Endothelial cell of umbilical vein (primary cell): ENCODE measurements at regions not wholly inside any gene's neighbourhood (a gene's known extent, or its start where the extent isn't known, plus 50 kb on each side); places are given as distances from the start of the nearest gene placed in this dataset.

Experiments
- BruUV-seq: library from RNA; stranded (reverse); fragments of 400-500 nt; replicated peaks from 2 replicates; lab custom pipeline; 2021; lab: Mats Ljungman, UMichigan
- CTCF ChIA-PET: fragments of 300-600, 350-600 bp; sonication (Branson Sonifier 250); formaldehyde crosslinking; loops from one replicate; lab custom pipeline; 2021; ENCODE audit warnings: antibody characterized with exemption, inconsistent platforms; lab: Charles Lee
- POLR2A ChIA-PET: fragments of 300-600, 350-600 bp; sonication (Branson Sonifier 250); formaldehyde crosslinking; loops from one replicate; lab custom pipeline; 2021; ENCODE audit warnings: antibody characterized with exemption, inconsistent platforms; lab: Charles Lee
- DNase-seq: peaks from one replicate; pipeline ENCODE4 v3.0.0-alpha.2; 2011; ENCODE audit warnings: low read depth, low spot score
- FAIRE-seq: peaks from 2 replicates; lab custom pipeline; 2011; peaks lifted over from hg19 to GRCh38; lab: Jason Lieb, UNC
- H2AFZ ChIP-seq: 2 replicates; pipeline ENCODE4 v1.6.0; 2012; ENCODE audit warnings: low read depth, low read length, control low read depth, inconsistent platforms
- H3K27ac ChIP-seq: 2 replicates; pipeline ENCODE4 v1.5.1; 2011; ENCODE audit warnings: low read depth, mild to moderate bottlenecking, control low read depth, low read length, moderate library complexity; ENCODE audit not compliant: insufficient read depth
- H3K27me3 ChIP-seq, 2 experiments: 2 replicates each; pipeline versions ENCODE4 v1.6.0 to v1.6.1; 2011; ENCODE audit warnings: low read length in 2 of 2, mixed read lengths in 1 of 2; ENCODE audit not compliant: control insufficient read depth in 2 of 2, insufficient read depth in 2 of 2
- H3K36me3 ChIP-seq, 2 experiments: 2 replicates in 1 of 2; 3 replicates in 1 of 2; pipeline ENCODE4 v1.5.1; 2011; ENCODE audit warnings: low read length in 2 of 2, mild to moderate bottlenecking in 1 of 2, moderate library complexity in 1 of 2; ENCODE audit not compliant: control insufficient read depth in 2 of 2, insufficient read depth in 2 of 2; ENCODE audit errors: extremely low read depth in 1 of 2
- H3K4me1 ChIP-seq: 3 replicates; pipeline ENCODE4 v1.5.1; 2011; ENCODE audit warnings: mild to moderate bottlenecking, low read length; ENCODE audit not compliant: control insufficient read depth, insufficient read depth; ENCODE audit errors: extremely low read depth
- H3K4me2 ChIP-seq: 2 replicates; pipeline ENCODE4 v1.6.1; 2011; ENCODE audit warnings: low read length, control low read depth, mixed read lengths; ENCODE audit not compliant: insufficient read depth
- H3K4me3 ChIP-seq, 3 experiments: fragments of 200-600 bp in 1 of 3; sonication (generic), shearing (Covaris generic) in 1 of 3; replicated peaks in 1 of 3; 2 replicates each; pipeline ENCODE4 v1.5.1; 2011 to 2016; ENCODE audit warnings: control low read depth in 3 of 3, low read length in 3 of 3, mild to moderate bottlenecking in 2 of 3, inconsistent platforms in 1 of 3, low read depth in 1 of 3, moderate library complexity in 1 of 3; ENCODE audit not compliant: insufficient read depth in 1 of 3
- H3K79me2 ChIP-seq: 2 replicates; pipeline ENCODE4 v1.6.0; 2012; ENCODE audit warnings: low read length, inconsistent platforms; ENCODE audit not compliant: control insufficient read depth, insufficient read depth
- H3K9ac ChIP-seq: replicated peaks from 2 replicates; pipeline ENCODE3; 2011; ENCODE audit warnings: low read length, control low read depth; ENCODE audit not compliant: insufficient read depth; ENCODE audit errors: extremely low read depth
- H3K9me1 ChIP-seq: replicated peaks from 3 replicates; pipeline ENCODE4 v1.6.0; 2011; ENCODE audit warnings: mild to moderate bottlenecking, low read length; ENCODE audit not compliant: control insufficient read depth, insufficient read depth; ENCODE audit errors: extremely low read depth
- H3K9me3 ChIP-seq: replicated peaks from 2 replicates; pipeline ENCODE4 v1.5.1; 2012; ENCODE audit warnings: low read length, inconsistent platforms; ENCODE audit not compliant: control insufficient read depth, insufficient read depth
- H4K20me1 ChIP-seq: replicated peaks from 2 replicates; pipeline ENCODE3; 2011; ENCODE audit warnings: mild to moderate bottlenecking, low read length; ENCODE audit not compliant: control insufficient read depth, insufficient read depth; ENCODE audit errors: extremely low read depth
- CTCF ChIP-seq, 2 donors: IDR thresholded peaks; 1 replicate in 1 of 2; 2 replicates in 1 of 2; pipeline ENCODE4 v1.5.1; 2011; ENCODE audit warnings: low read length in 2 of 2, mild to moderate bottlenecking in 2 of 2, moderate library complexity in 2 of 2, control low read depth in 1 of 2, inconsistent platforms in 1 of 2, low read depth in 1 of 2; ENCODE audit not compliant: insufficient read depth in 1 of 2; ENCODE audit errors: extremely low read depth in 1 of 2
- EZH2 ChIP-seq: IDR thresholded peaks from 2 replicates; pipeline ENCODE4 v1.6.1; 2012; ENCODE audit warnings: borderline replicate concordance, low read depth, mild to moderate bottlenecking, moderate library complexity, low read length, inconsistent platforms; ENCODE audit not compliant: severe bottlenecking
- FOS ChIP-seq: IDR thresholded peaks from 2 replicates; pipeline ENCODE4 v1.6.1; 2011; ENCODE audit warnings: mild to moderate bottlenecking, low read length, moderate library complexity, borderline replicate concordance; ENCODE audit not compliant: insufficient read depth
- GATA2 ChIP-seq: IDR thresholded peaks from 2 replicates; pipeline ENCODE4 v1.7.0; 2011; ENCODE audit warnings: low read depth, mild to moderate bottlenecking, moderate library complexity, mixed read lengths, low read length; ENCODE audit not compliant: insufficient read length, insufficient read depth
- JUN ChIP-seq: IDR thresholded peaks from 2 replicates; pipeline ENCODE4 v1.6.1; 2011; ENCODE audit warnings: borderline replicate concordance, low read depth; ENCODE audit not compliant: insufficient read length, insufficient read depth
- MAX ChIP-seq: IDR thresholded peaks from 2 replicates; pipeline ENCODE4 v1.6.1; 2011; ENCODE audit not compliant: insufficient read depth, insufficient read length
- MYC ChIP-seq: IDR thresholded peaks from one replicate; pipeline ENCODE4 v1.6.1; 2011; ENCODE audit warnings: mild to moderate bottlenecking, low read depth, low read length
- POLR2A ChIP-seq: IDR thresholded peaks from 2 replicates; pipeline ENCODE4 v1.6.1; 2012; ENCODE audit warnings: low read depth, mild to moderate bottlenecking, control low read depth, low read length
- POLR2AphosphoS5 ChIP-seq: IDR thresholded peaks from 2 replicates; pipeline ENCODE4 v1.6.1; 2012; ENCODE audit warnings: low read depth, mild to moderate bottlenecking, control low read depth, low read length, moderate library complexity; ENCODE audit not compliant: insufficient read depth
- dilution Hi-C: fragments of 300-500 bp; cut with MboI; formaldehyde crosslinking; loops from one replicate; pipeline ENCODE4 v1.15.0; 2019; ENCODE audit warnings: low sequenced_read_pairs; ENCODE audit not compliant: extremely low pct_ligation_motif_present
- intact Hi-C: fragments of 100-400 bp; cut with micrococcal nuclease; formaldehyde crosslinking; loops from one replicate; pipeline ENCODE4 v1.10.0; 2022

DNA sequence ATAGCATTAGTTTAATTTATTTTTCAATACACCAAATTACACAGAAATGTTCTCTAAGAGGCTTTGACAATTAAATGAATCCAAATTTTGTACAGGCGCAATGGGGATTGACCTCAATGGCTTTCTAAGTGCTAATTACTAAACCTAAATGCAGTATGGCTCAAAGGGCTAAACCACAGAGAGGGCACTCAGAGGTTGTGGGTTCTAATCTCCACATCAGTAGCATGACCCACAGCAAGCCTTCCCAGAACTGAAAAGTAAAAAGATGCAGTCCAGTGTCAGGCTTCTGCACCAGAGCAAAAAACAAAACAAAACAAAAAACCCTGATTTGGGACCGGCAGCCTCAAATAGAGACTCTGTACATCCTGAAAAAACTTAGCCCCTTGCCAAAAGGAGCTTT is 579.2 kb upstream of the PKN2 start:
- no peak overlapping the region for H3K4me3 ChIP-seq
- no peak overlapping the region for H2AFZ ChIP-seq
- H3K9ac ChIP-seq, result no peak overlapping the region
- TF ChIP-seq POLR2A (no peak), JUN (no peak), CTCF (IDR thresholded peaks at IDR 0.05; ENCODE audit: extremely low read depth in 1 of 2, insufficient read depth in 1 of 2, low read depth in 1 of 2, low read length in 2 of 2) (no peak), GATA2 (no peak)
- no peak for DNase-seq
- H4K20me1 ChIP-seq, result no peaks in the 10 kb centered on the region
- dilution Hi-C loops, result no loop called here
- H3K9me3 ChIP-seq, result no peaks in the 10 kb centered on the region
- no peak overlapping the region for H3K4me2 ChIP-seq
- H3K79me2 ChIP-seq, result no peaks in the 10 kb centered on the region
- no TSS peak for BruUV-seq
- no peak for FAIRE-seq
- no peaks in the 10 kb centered on the region for H3K9me1 ChIP-seq
- H3K27me3 ChIP-seq, result no peaks in the 10 kb centered on the region
- H3K36me3 ChIP-seq, result no peaks in the 10 kb centered on the region
- intact Hi-C loops, result no loop called here
- H3K27ac ChIP-seq, result no peak overlapping the region
- H3K4me1 ChIP-seq, result no peaks in the 10 kb centered on the region
- ChIA-PET CTCF (interaction anchor here (1.0 kb wide), 1 partner anchor 60 kb away, joined by 3 read pairs; no protein-coding TSS in a partner anchor), POLR2A (no interaction called here)

- Histone ChIP-seq H3K9me1 (no peaks in the 10 kb centered on the region), H3K79me2 (no peaks in the 10 kb centered on the region), H3K27ac (no peak overlapping the region), H3K4me3 (no peak overlapping the region), H3K27me3 (no peaks in the 10 kb centered on the region), H3K9ac (no peak overlapping the region), H2AFZ (no peak overlapping the region), H3K9me3 (no peaks in the 10 kb centered on the region), H3K36me3 (no peaks in the 10 kb centered on the region), H3K4me2 (no peak overlapping the region), H3K4me1 (no peaks in the 10 kb centered on the region), H4K20me1 (no peaks in the 10 kb centered on the region)
- intact Hi-C loops (no loop called here), dilution Hi-C loops (no loop called here)
- FAIRE-seq, result no peak
- POLR2A ChIA-PET, result no interaction called here
- TF ChIP-seq POLR2A (no peak), POLR2AphosphoS5 (no peak), MAX (no peak), CTCF (IDR thresholded peaks at IDR 0.05; ENCODE audit: extremely low read depth in 1 of 2, insufficient read depth in 1 of 2, low read depth in 1 of 2, low read length in 2 of 2) (no peak), GATA2 (no peak), MYC (no peak), FOS (no peak), EZH2 (no peak), JUN (no peak)
- CTCF ChIA-PET, result no interaction called here
- no TSS peak for BruUV-seq
- no peak for DNase-seq
Observed at GRCh38 chr1:88111816-88112215, 572.3 kb upstream of the PKN2 start.
